GM18498 (cell line): ENCODE measurements at regions not wholly inside any gene's neighbourhood (a gene's known extent, or its start where the extent isn't known, plus 50 kb on each side); places are given as distances from the start of the nearest gene placed in this dataset.

ENCODE experiments used
- ATAC-seq: cut with Tn5 transposase; IDR thresholded peaks from one replicate; pipeline ENCODE4 v1.9.1; 2021; ENCODE audit warnings: mild to moderate bottlenecking, moderate library complexity; ENCODE audit not compliant: unreplicated experiment

DNA sequence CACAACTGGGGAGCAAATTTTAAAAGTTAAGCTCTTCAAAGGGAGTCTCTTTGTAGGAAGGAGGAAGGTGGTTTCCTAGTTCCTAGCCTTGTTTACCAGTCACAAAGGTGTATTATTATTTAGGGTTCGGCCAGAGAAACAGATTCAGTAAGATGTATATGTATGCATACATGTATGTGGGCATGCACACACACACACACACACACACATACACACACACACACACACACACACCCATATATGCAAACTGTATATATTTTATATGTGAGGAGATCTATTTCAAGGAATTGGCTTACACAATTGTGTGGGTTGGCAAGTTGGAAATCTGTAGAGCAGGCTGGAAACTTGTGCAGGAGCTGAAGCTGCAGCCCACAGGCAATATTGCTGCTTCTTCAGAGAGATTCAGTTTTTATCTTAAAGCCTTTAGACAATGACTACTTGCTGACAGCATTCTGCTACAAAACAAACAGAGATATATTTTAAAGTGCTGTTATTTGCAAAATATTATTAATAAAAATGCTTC lies 75.3 kb upstream of the DNAH5 start:
- no peak for ATAC-seq

DNA sequence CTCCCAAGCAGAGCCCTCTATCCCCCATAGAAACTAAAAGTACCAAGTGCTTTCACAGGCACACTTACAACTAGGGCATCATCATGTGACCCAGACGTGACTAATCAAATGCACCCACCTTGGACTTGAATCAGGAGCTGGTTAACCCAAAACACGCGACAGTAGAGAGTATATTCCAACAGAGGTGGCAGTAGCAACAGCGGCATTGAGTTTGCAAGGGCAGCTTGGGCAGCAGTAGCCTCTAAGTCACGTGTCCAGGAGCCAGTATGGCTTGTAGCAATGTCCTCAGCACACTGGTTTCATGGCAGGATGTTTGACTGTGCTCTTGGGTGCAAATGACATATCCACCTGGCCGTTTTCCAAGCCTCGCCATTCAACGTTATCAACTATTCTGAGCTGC lies 73.4 kb upstream of the DNAH5 start:
- ATAC-seq: no peak

DNA sequence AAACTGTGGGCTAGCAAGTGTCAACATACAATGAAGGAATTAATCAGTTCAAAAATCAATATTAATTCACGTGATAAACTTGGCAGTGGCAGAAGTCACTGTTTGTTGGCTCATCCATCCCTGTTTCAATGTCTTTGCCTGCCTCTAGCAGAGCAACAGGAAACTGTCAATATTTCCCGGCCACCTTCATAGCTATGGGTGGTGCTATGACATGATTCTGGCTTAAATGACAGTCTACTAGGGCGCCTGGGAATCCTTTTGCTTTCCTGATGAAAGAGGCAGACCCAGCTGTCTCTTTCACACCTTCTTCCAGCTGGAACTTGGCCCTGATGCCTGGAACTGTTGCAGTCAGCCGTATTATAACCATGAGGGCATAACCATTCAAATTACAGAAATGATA lies 72.1 kb upstream of the DNAH5 start:
- ATAC-seq: no peak

DNA sequence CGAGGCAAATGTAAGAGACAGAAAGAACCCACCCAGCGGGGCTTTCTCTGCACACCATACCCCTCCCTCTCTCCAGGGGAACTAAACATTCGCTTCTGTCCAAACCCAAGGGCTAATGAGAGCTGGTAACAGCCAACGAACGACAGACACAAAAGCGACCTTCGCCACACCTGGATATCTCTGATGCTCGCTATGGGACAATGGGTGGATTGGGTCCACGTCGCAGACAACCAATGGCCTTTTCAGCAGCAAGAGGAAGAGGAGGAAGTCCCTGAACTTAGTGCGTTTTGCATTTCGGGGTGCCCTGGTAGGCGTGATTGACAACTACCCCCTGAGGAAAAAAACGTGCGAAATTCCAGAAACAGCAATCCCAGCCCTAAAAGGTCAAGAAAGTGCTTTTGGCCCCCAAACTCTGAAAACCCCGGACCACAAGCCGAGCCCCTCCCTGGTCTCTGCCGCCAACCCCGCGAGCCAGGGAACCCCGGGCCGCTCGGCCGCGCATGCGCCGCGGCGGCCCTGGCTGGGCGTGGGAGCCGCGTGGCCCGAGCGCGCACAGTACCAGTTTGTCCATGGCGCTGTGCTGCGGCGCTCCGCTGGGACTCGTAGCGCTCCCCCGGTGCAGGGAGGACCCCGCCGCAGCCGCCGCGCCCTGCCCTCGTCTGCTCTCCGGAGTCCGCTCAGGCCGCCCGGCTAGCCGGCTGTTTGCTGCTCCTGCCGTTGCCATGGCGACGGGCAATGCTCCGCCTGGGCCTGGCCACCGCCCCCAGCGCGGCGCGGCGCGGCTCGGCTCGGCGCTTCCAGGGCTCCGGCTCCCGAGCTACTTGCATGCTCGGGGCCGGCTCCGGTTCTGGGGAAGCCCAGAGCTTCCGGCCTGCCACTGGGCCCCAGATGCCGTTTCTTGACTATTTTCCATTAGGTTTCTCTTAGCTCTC lies 66.9 kb upstream of the DNAH5 start:
- ATAC-seq: peak; percentile 95

DNA sequence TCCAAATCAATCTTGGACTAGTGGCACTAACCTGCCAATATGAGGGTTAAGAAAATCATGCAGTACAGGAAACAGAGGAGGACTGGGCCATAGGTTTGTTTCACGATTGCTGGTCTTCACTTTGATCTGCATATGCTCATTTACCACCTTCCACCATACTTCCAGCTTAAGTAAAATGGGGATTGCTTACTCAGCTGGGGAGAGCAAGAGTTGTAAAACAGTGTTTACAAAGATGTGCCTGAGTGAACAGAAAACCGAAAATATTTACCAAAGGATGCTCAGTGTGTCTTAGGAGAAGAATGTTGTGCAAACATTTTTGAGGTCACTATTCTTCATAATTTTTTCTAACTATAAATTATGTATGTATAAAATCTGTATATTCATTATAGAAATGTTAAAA lies 65.1 kb upstream of the DNAH5 start:
- ATAC-seq: no peak

DNA sequence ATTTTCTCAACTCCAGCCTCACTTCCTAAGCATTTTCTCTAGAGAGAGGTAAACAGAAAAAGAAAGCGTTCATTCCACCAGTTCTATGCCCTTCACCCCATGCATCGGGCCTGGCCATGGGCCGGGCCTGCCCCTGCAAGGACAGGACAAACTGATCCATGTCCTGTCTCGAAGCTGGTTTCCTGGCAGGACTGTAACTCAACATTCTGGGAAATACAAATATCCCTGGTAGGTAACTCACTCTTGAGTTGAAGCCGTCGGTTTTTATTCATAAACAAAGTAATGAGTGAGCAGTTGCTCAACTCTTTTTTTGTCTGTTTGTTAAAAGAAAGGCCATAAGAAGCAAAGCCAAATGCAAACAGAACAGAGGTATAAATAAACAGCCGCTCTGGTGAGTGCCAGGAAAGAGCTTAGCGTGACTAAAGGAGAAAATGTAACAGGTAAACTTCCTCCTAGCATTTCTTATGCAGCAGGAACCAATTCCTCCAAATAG lies 64.4 kb upstream of the DNAH5 start:
- ATAC-seq: no peak

DNA sequence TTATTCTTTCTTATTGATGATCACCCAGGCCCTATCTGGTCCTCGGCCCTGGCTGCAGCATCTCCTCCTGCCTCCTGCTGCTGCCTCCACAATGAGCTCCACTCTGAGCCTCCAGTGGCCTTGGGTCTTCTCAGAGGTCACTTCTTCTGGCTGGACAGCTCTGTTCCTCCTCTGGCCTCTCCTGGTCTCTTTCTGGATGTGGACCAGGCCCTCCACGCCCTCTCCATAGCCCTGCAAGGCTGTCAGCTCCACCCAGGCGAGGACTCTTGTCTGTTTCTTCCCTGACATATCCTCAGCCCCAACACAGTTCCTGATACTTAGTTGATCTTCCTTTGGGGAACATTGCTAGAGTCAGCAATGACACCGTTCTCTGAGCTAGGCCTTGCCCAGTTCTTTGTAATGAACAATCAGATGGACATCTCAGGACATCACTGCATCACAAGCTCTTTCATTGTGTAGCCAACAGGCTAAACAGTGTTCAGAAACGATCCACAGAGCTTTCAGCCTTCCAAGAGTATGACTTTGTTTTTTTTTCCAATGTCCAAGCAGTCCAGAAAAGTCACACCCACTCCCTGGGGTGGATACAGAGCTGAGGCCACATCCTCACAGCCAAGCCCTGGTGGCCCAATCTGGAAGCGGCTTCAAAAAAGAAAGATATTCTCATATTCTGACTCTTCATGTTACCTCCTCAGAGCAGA lies 62.5 kb upstream of the DNAH5 start:
- ATAC-seq: no peak

DNA sequence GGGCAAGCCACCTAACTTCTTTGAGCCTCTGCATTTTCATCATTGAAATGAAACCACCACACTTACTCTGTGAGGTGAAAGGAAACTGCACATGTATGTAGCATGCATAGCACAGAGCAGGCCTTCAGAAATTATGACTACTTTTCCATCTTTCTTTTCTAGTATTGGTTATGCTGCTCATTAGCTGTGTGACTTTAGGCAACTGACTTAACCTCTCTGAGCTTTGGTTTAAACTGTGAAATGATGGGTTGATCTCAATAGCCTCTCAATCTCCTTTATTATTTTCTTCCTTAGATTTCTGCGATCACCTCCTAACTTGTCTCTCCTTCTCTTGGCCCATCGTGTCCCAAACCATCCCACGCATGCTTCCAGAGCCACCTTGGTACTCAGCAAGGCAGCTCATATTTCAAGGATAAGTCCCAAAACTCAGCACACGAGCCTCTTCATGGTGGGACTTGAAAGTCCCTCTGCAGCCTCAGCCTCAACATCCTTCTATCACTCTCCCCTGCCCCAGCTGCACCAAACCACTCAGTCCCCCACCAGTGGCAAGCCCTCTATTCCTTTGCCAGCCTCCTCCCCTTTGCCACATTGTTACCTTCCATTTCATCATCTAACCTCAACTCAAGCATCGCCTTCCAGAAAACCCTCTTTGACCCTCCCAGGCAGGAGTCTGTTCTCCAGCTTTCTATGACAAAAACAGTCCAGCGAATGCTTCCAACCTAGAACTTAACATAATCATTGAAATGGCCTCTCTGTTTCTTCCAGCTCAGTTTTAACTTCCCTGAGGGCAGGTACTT lies 60.3 kb upstream of the DNAH5 start:
- ATAC-seq: no peak

DNA sequence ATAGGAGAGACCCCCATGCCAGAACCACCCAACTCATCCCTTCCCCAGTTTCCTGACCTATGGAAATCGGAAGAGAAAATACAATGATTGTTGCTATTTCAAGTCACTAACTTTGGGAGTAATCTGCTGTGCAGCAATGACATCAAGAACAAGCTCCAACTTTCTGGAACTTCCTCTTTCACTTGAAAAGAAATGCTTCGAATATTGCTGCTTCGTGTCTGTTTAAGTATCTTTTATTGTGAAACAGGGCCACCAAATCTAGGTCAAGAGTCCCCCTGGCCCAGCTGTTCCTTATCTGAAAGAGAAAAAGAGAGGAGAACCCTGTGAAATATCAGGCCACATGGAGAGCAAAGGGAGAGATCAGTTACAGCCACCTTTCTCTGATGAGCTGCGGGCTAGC lies 59.4 kb upstream of the DNAH5 start:
- no peak for ATAC-seq

DNA sequence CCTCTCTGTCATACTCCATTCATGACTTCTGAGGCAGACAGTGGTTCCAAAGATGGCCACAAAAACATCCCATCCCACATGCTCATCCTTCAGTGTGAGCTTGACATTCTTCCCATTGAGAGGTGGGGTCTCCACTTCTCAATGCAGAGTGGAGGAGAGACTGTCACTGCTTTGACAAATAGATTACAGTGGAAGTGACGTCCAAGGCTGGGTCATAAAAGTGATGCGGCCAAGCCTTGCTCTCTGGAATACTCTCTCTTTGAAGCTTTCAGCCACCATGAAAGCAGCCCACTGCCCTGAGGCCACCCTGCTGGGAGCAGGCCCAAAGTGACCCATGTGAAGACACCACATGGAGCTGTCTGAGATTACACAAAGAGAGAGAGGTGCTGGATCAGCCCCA lies 59.0 kb upstream of the DNAH5 start:
- ATAC-seq: no peak

DNA sequence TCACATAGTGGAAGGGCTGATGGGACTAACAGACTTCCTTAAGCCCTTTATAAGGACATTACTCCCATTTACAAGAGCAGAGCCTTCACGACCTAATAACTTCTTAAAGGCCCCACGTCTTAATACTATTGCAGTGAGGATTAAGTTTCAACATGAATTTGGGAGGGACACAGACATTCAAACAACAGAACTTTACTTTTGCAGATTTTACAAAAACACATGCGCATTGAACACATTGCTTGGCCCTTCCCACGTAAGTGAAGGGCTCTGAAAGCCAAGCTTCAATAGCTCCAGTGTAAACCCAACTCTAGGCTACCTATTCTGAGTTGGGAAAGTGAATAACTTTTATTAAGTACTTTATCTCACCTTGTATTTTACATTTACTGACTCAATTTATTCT lies 53.8 kb upstream of the DNAH5 start:
- no peak for ATAC-seq

DNA sequence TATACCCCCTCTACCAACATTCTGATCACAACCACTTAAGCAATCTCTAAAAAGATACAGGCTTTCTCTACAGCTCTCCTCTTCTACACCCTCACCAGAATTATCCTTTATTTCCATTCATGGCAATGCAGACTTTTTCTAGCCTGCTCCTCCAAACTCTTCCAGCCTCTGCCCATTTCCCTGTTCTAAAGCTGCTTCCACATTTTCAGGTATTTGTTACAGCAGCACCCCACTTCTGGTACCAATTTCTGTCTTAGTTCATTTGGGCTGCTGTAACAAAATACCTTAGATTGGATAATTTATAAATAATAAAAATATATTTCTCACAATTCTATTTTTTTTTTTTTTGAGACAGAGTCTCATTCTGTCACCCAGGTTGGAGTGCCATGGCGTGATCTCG lies 53.0 kb upstream of the DNAH5 start:
- no peak for ATAC-seq

DNA sequence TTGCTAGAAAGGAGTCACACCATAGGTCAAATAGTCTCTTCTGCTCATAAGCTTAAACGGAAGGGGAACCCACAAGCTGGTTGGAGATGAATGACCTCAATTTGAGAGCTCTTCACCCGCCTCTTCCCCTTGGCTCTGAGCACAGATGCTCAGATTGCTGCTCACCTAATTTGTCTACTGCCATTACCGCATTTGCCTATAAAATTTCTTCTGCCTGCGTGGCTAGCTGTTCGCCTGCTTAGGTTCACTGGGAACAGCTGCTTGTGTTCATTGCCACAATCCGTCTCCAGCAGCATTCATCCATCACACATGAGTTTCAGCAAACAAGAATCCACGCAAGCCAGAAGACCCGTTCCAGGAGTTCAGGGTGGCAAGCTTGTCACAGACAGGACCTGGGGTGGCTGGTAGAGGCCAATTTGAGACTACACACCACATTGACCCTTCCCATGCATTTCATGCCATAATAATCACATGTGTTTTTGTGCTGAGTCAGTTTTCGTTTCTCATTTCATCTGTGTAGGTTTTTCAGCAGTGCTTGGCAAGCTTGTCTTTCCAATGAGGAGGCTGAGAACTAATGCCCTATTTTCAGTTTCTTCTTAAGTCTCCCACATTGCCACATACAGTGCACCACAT lies 50.2 kb upstream of the DNAH5 start:
- ATAC-seq: no peak
